PC-9 (cell line): ENCODE measurements at regions not wholly inside any gene's neighbourhood (a gene's known extent, or its start where the extent isn't known, plus 50 kb on each side); places are given as distances from the start of the nearest gene placed in this dataset.

Source experiments
- BruUV-seq: library from RNA; stranded (reverse); fragments of 400-500 nt; replicated peaks from 2 replicates; lab custom pipeline; 2021; lab: Mats Ljungman, UMichigan
- CTCF ChIA-PET: fragments of 300-600 bp; sonication (Branson Sonifier 250); formaldehyde crosslinking; loops from one replicate; lab custom pipeline; 2022; ENCODE audit warnings: antibody characterized with exemption; lab: Charles Lee
- POLR2A ChIA-PET: fragments of 300-600 bp; sonication (Branson Sonifier 250); formaldehyde crosslinking; loops from one replicate; lab custom pipeline; 2022; ENCODE audit warnings: antibody characterized with exemption; ENCODE audit not compliant: unreplicated experiment; lab: Charles Lee
- DNase-seq, 2 experiments: peaks; one replicate each; pipeline versions ENCODE4 v3.0.0 to v3.0.0-alpha.2; 2015 to 2022; ENCODE audit warnings: mixed read lengths in 1 of 2
- H2AFZ ChIP-seq: fragments of 200-600 bp; sonication (generic); 2 replicates; pipeline ENCODE4 v1.8.1; 2017; ENCODE audit warnings: antibody characterized with exemption
- H3F3A ChIP-seq: fragments of 200-600 bp; sonication (generic); 2 replicates; pipeline ENCODE4 v1.8.1; 2017; ENCODE audit warnings: antibody characterized with exemption, mild to moderate bottlenecking, low read depth; ENCODE audit not compliant: insufficient read depth
- H3K27ac ChIP-seq: fragments of 200-600 bp; sonication (generic); 2 replicates; pipeline ENCODE4 v1.6.1; 2016; ENCODE audit warnings: mixed run types
- H3K27me3 ChIP-seq: fragments of 200-600 bp; sonication (generic); 2 replicates; pipeline ENCODE4 v1.6.1; 2016; ENCODE audit warnings: low read depth, mixed run types; ENCODE audit not compliant: insufficient read depth
- H3K36me3 ChIP-seq: fragments of 200-600 bp; sonication (generic); 2 replicates; pipeline ENCODE4 v1.6.1; 2016; ENCODE audit warnings: low read depth, mixed run types
- H3K4me1 ChIP-seq: fragments of 200-600 bp; sonication (generic); replicated peaks from 2 replicates; pipeline ENCODE4 v1.6.1; 2016; ENCODE audit warnings: mixed run types; ENCODE audit not compliant: insufficient read depth
- H3K4me2 ChIP-seq: fragments of 200-600 bp; sonication (generic); 2 replicates; pipeline ENCODE4 v1.6.1; 2017; ENCODE audit warnings: mixed run types
- H3K4me3 ChIP-seq: fragments of 200-600 bp; sonication (generic); 2 replicates; pipeline ENCODE4 v1.6.1; 2016; ENCODE audit warnings: mixed run types
- H3K79me2 ChIP-seq: fragments of 200-600 bp; sonication (generic); 2 replicates; pipeline ENCODE4 v1.6.1; 2017; ENCODE audit warnings: low read depth, mixed run types
- H3K9me2 ChIP-seq: fragments of 200-600 bp; sonication (generic); 2 replicates; pipeline ENCODE4 v1.8.1; 2017; ENCODE audit warnings: mild to moderate bottlenecking; ENCODE audit not compliant: insufficient read depth
- H3K9me3 ChIP-seq: fragments of 200-600 bp; sonication (generic); 2 replicates; pipeline ENCODE4 v1.8.1; 2016; ENCODE audit warnings: low read depth; ENCODE audit not compliant: insufficient read depth
- H4K20me1 ChIP-seq: fragments of 200-600 bp; sonication (generic); 2 replicates; pipeline ENCODE4 v1.8.1; 2017; ENCODE audit not compliant: insufficient read depth
- EZH2 ChIP-seq: fragments of 200-600 bp; sonication (generic); IDR thresholded peaks from 2 replicates; pipeline ENCODE4 v1.8.0; 2017; ENCODE audit warnings: antibody characterized with exemption, low read depth
- intact Hi-C: fragments of 100-400 bp; cut with micrococcal nuclease; formaldehyde crosslinking; loops from one replicate; pipeline ENCODE4 v1.10.0; 2022; ENCODE audit not compliant: unreplicated experiment
- TF ChIP-seq, protein P1 (sequence below): fragments of 200-600 bp; sonication (generic); conservative IDR thresholded peaks from 2 replicates; pipeline ENCODE4 v1.6.1; 2017; ENCODE audit warnings: mixed run types, antibody characterized with exemption, mild to moderate bottlenecking, moderate library complexity

DNA sequence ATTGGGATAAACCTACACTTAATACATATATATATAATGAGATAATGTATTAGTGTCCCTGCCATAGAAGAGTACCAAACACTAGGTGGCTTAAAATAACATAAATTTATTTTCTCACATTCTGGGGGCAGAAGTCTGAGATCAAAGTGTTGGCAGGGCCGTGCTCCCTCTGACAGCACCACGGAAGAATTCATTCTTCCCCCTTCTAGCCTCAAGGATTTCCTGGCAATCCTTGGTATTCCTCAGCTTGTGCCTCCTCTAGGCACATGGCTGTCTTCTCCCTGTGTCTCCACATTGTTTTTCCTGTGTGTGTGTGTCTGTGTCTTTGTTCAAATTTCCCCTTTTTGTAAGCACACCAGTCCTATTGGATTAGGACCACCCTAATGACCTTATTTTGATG lies 115.2 kb upstream of the AGBL1 start:
- ChIA-PET CTCF (no interaction called here), POLR2A (no interaction called here)
- Histone ChIP-seq H3K79me2 (no peaks in the 10 kb centered on the region), H3K4me3 (no peak overlapping the region), H3K4me1 (no peaks in the 10 kb centered on the region), H3K9me3 (no peaks in the 10 kb centered on the region), H4K20me1 (no peaks in the 10 kb centered on the region), H3F3A (no peaks in the 10 kb centered on the region), H2AFZ (no peak overlapping the region), H3K9me2 (no peaks in the 10 kb centered on the region), H3K4me2 (no peak overlapping the region), H3K27me3 (peaks cover 12% of the 10 kb centered on the region; the same call in 1 of the 2 replicates), H3K36me3 (no peaks in the 10 kb centered on the region), H3K27ac (no peak overlapping the region)
- no TSS peak for BruUV-seq
- TF ChIP-seq EZH2, result no peak
- TF ChIP-seq, protein P1, sequence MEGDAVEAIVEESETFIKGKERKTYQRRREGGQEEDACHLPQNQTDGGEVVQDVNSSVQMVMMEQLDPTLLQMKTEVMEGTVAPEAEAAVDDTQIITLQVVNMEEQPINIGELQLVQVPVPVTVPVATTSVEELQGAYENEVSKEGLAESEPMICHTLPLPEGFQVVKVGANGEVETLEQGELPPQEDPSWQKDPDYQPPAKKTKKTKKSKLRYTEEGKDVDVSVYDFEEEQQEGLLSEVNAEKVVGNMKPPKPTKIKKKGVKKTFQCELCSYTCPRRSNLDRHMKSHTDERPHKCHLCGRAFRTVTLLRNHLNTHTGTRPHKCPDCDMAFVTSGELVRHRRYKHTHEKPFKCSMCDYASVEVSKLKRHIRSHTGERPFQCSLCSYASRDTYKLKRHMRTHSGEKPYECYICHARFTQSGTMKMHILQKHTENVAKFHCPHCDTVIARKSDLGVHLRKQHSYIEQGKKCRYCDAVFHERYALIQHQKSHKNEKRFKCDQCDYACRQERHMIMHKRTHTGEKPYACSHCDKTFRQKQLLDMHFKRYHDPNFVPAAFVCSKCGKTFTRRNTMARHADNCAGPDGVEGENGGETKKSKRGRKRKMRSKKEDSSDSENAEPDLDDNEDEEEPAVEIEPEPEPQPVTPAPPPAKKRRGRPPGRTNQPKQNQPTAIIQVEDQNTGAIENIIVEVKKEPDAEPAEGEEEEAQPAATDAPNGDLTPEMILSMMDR, result no peak
- intact Hi-C loops, result no loop called here
- no peak for DNase-seq

DNA sequence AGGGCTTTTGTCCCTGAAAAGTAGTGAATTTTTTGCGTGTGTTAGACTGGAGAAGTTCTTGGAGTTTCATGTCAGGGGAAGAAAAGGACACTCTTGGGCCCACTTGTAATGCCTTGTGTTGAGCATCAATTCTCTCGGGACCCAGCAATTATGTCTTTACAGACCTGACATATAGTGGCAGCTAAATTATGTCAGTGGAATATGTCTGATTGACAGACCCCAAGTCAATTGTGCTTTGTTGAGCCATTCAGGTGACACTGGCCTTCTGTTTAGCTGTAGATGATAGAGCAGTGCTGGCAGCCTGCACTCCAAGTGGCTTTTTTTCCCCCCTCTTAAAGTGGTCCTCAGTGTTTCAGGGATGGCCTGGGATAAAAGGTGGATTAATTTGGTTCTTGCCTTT lies 112.1 kb upstream of the AGBL1 start:
- Histone ChIP-seq H3F3A (no peaks in the 10 kb centered on the region), H3K4me2 (no peak overlapping the region), H4K20me1 (no peaks in the 10 kb centered on the region), H3K4me1 (no peaks in the 10 kb centered on the region), H3K79me2 (no peaks in the 10 kb centered on the region), H3K36me3 (no peaks in the 10 kb centered on the region), H3K4me3 (no peak overlapping the region), H3K27me3 (no peaks in the 10 kb centered on the region), H3K27ac (no peak overlapping the region), H3K9me2 (no peaks in the 10 kb centered on the region), H2AFZ (no peak overlapping the region), H3K9me3 (no peaks in the 10 kb centered on the region)
- ChIA-PET POLR2A (no interaction called here), CTCF (no interaction called here)
- TF ChIP-seq, protein P1, result no peak
- no peak for TF ChIP-seq EZH2
- DNase-seq, result no peak
- intact Hi-C loops, result no loop called here
- BruUV-seq, result no TSS peak

DNA sequence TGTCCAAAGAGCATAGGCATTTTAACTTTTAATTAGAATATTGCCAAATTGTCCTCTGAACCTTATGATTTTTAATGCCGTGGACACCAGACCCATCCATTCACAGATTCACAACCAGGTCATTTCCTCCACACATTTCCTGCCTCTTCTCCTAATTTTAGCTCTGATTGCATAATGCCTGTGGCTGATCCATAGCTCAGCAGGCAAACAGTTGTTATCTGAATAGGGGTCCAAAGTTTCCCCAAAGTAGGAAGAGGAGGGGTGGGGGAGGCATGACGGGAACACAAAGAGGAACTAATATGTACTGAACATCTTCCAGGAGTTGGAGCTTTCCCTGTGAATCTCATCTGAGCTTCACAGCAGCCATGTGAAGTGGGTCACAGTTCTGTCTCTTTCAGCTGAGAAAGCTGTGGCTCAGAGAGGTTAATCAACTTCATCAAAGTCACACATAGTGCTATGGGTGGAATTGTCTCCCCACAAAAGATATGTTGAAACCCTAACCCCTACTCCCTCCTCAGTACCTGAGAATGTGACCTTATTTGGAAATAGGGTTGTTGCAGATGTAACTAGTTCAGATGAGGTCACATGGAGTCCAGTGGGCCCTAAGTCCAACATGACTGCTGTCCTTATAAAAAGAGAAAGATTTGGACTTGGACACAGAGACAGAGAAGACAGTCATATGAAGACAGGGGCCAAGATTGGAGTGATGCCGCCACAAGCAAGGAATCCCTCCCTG lies 106.7 kb upstream of the AGBL1 start:
- no peaks in the 10 kb centered on the region for H4K20me1 ChIP-seq
- TF ChIP-seq, protein P1, result no peak
- no peak for TF ChIP-seq EZH2
- CTCF ChIA-PET, result no interaction called here
- H3K27me3 ChIP-seq, result peaks cover 23% of the 10 kb centered on the region; the same call in 1 of the 2 replicates
- intact Hi-C loops, result no loop called here
- no peaks in the 10 kb centered on the region for H3F3A ChIP-seq
- no peaks in the 10 kb centered on the region for H3K36me3 ChIP-seq
- DNase-seq, result no peak
- POLR2A ChIA-PET, result no interaction called here
- H3K9me2 ChIP-seq, result no peaks in the 10 kb centered on the region
- H2AFZ ChIP-seq, result no peak overlapping the region
- H3K79me2 ChIP-seq, result no peaks in the 10 kb centered on the region
- H3K27ac ChIP-seq, result no peak overlapping the region
- H3K9me3 ChIP-seq, result no peaks in the 10 kb centered on the region
- H3K4me3 ChIP-seq, result no peak overlapping the region
- H3K4me2 ChIP-seq, result no peak overlapping the region
- no TSS peak for BruUV-seq
- H3K4me1 ChIP-seq, result no peaks in the 10 kb centered on the region
